GM21515 (cell line): ENCODE measurements at regions not wholly inside any gene's neighbourhood (a gene's known extent, or its start where the extent isn't known, plus 50 kb on each side); places are given as distances from the start of the nearest gene placed in this dataset.
"Not testable (repeated sequence)": the region's sequence is repeated elsewhere in the genome, so short reads cannot be mapped to it uniquely, and the experiment has no call there.

Experiments
- ATAC-seq: cut with Tn5 transposase; IDR thresholded peaks from one replicate; pipeline ENCODE4 v1.9.1; 2021; ENCODE audit not compliant: unreplicated experiment

DNA sequence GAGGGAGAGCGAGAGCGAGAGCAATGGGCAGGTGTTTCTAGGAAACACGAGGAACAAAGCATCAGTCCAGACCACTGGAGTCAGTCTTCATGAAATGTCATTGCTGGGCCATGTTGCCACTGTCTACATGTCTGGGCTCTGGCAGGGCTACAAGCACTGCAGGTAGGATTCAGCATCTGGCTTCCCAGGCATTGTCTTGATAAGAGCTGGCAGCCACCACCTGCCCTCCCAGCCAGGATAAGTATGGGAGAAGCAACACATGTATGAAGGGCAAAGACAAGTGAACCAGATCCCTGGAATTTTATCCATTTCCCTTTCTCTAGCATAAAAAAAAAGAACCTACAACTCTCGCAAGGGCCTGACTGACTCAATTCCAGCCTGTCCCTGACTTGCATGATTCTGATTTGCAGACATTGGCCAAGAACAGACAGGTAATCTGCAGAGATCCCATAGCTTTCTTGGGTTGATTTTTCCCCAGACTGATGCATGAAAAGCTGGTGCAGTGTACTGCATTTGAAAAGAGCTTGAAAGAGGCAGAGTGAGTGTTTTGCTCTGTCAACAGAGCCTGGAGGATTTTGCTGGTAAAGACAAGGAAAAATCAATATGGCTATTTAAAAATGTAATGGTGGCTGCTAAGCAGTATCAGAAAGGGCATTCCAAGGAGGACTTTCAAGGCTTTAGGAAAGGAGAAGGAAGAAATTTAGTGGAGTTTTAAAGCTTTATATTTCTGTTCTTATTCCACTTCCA lies 157.2 kb upstream of the MYRIP start:
- no peak for ATAC-seq

DNA sequence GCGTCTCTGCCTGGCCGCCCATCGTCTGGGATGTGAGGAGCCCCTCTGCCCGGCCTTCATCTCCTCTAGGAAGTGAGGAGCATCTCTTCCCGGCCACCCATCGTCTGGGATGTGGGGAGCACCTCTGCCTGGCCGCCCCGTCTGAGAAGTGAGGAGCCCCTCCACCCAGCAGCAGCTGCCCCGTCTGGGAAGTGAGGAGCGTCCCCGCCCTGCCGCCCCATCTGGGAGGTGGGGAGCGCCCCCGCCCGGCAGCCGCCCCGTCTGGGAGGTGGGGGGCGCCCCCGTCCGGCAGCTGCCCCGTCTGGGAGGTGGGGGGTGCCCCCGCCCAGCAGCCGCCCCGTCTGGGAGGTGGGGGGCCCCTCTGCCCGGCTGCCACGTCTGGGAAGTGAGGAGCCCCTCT lies 153.7 kb upstream of the MYRIP start:
- not testable (repeated sequence) for ATAC-seq

DNA sequence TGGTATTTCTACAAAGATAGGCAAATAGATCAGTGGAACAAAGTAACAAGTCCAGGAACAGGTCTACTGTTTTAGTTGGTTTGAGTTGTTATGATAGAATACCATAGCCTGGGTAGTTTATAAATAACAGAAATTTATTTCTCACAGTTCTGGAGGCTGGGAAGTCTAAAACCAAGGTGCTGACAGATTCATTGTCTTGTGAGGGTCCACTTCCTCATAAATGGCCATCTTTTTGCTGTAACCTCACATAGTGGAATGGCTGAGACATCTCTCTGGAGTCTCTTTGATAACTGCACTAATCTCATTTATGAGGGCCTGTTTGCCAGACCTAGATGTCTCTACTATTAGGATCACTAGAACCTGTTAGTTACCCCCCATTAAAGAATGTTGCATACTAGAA lies 152.3 kb upstream of the MYRIP start:
- ATAC-seq: no peak

DNA sequence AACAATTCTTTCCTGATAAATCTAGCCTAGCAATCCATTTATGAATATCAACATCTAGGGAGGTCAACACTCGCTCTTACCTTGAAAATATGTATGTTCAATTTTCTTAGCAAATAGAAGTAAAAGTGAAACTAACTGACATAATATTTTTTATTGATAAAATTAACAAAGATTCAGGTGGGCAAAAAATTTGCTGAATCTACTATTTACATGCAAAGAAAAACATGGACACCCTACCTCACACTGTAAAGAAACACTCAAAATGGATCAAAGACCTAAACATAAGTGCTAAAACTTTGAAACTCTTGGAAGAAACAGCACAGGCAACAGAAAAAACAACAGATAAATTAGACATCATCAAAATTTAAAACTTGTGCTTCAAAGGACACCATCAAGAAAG lies 151.6 kb upstream of the MYRIP start:
- no peak for ATAC-seq

DNA sequence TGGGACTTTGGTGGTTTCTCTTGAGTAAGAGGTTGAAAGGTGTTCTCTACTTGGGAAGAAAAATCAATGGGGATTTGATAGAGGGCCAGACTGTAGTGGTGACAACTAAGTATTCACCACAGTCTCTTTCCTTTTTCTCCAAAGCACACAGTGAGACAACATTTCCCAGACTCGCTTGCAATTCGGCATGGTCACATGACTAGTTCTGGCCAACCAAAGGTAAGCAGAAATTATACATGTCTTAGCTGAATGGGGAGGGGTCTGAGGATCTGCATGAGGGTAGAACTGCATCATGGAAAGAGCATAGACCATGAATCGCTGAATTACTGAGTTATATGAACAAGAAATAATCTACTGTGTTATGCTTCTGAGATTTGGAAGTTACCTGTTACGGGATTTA lies 144.5 kb upstream of the MYRIP start:
- no peak for ATAC-seq

DNA sequence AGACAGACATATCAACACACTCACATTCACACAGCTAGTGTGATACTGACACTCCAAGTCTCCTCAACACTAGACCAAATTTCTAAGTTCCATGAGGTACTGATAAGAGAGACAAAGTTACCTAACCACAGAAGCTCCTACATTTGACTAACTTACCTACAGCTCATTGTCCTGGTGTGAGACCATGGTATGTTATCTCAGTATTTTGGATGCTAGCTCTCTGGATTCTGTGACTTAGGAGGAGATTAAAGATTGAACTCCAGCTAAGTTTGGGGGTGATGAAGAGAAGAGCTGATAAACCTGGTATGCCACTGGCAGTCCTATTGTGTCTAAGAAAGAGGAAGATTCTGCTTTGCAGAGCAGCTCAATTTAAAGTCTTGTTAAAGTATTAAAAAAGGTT lies 144.0 kb upstream of the MYRIP start:
- no peak for ATAC-seq

DNA sequence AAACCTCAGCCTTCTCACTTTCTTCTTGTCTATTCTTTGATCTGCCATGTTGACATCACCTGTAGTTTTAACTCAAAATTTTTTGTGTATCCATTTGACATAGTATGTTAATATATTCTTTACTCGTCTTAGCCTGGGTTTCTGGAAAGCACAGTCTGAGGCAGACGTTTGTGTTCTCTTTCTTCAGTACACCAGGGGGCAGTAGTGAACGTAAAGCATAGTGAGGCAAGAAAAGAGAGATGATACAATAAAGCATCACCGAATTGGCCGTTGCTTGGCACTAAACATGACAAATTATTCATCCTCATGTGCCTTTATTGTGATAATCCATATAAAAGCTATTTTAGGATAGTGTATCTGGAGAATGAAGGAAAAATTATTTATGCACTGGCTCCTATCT lies 141.0 kb upstream of the MYRIP start:
- ATAC-seq: peak; percentile 73

DNA sequence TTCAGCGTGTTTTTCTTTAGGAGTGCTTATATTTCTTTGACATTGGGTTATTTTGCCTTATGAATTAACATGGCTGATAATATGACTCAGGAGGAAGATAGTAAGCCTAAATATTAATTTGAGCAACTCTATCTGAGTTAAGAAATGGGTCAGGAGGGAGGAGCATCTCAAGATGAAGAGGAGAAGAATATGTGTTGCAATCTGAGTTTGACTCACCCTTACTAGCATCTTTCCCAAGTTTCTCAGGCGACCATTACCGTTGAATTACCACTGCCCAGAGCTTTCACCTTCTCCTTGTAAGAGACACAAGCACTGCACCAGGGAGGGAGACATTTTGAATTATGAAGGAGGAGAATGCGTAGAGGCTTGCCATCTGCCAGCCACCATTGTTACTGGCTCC lies 138.3 kb upstream of the MYRIP start:
- no peak for ATAC-seq

DNA sequence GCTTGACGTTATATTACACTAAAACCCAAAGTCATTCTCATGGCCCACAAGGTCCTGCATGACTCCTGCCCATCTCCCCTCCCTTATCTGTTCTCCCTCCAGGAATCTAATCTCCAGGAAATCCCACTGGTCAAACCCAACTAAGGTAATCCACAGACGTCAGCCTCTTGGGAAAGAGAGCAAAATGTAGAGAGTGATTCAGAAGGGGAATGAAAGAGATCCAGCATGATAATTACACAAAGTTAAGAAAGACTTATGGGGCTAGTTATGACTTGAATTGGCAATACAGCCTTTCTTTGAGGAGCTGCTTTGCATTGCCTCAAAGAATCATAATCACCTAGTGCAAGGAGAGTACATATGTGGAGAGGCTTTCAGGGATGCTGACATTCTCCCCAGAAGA lies 137.8 kb upstream of the MYRIP start:
- no peak for ATAC-seq

DNA sequence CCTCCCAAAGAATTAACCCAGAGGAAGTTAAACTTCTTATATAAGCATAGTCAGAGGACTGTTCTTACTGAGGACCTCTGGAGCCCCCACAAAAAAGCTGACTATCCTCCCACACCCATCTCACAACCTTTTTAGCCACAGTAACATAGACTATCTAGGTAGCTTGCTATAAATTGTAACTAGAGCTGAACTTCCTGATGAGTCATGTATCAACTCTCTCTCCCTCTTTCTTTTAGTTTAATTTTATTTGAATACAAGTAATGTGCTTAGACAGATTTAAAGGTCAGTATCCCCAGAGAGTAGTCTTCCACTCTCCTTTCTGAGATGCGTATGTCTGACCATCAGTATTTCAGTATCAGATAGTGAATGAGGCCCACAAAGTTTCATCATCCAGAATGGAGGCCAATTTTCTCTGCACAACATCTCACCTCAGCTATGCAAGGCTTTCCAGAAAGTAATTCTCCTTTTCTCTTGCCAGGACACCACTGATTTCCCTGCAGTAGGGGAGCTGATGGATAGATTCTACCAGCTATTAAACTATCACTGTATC lies 104.0 kb upstream of the MYRIP start:
- no peak for ATAC-seq

DNA sequence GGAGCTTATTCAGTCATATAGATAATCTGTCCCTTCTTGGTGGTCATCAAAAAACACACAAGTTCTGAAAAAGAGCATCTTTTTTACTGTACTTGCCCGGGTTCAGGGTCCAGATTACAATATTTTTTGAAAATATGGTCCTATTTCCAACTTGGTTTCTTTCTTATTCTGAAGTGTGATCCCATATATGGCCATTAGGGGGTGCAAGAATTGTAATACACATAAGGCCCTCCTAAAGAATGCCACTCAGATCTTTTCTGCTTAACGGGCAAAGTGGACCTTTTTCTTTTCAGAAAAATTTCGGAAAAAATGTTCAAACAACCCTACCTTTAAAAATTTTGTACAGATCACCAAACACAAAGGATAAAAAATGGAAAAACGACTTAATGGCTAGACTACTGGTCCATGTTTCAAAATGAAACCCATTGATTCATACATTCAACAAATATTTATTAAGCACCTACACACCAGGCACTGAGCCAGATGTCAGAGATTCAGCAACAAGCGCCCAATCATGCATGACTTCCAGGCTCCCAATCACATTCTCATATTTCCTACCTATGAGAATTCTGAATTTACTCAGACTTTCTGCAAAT lies 102.0 kb upstream of the MYRIP start:
- ATAC-seq: no peak

DNA sequence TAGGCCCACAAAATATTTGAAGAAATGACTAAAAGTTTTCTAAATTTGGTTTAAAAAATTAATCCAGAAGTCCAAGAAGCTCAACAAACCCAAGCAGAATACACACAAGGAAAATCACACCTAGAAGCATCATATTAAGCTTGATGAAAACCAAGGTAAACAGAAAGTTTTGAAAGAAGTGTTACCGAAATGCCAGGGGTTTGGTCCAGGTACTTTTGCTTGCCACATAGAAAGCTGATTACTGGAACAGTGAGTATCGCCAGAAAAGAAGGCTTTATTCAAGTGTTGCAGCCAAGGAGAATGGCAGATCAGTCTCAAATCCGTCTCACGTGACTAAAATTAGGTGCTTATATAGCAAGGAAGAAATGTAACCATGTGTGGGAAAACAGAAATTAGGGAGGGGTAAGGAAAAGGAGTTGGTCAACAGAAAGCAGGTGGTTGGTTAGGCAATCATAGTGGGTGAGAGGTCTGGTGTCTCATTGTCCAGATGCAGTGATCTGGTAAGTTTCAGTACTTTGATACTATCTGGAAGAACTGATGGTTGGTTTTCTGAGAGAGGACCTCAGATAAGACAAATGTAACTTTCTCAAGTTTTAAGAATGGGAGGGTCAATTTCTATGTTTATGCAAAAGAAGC lies 96.9 kb upstream of the MYRIP start:
- ATAC-seq: no peak

DNA sequence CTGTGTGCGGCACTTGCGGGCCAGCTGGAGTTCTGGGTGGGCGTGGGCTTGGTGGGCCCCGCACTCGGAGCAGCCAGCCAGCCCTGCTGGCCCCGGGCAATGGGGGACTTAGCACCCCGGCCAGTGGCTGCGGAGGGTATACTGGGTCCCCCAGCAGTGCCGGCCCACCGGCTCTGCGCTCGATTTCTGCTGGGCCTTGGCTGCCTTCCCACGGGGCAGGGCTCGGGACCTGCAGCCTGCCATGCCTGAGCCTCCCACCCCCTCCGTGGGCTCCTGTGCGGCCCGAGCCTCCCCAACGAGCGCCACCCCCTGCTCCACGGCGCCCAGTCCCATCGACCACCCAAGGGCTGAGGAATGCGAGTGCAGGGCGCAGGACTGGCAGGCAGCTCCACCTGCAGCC lies 96.1 kb upstream of the MYRIP start:
- ATAC-seq: not testable (repeated sequence)

DNA sequence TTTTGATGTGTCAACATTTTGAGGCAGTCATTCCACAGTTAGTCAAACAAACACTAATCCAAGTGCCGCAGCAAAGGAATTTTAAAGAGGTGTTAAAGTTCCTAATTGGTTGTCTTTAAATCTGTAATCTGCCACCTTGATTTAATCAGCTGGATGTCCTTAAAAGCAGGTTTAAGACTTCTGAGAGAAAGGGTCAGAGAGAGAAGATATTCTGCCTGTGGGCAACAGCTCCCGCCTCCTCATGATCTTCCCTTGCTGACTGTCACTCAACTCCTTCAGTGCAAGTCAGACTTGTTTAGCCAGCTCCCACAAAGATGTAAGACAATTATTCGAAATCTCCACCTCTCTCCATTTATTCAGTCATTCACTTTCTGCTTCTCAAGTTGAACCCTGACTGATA lies 92.6 kb upstream of the MYRIP start:
- no peak for ATAC-seq

DNA sequence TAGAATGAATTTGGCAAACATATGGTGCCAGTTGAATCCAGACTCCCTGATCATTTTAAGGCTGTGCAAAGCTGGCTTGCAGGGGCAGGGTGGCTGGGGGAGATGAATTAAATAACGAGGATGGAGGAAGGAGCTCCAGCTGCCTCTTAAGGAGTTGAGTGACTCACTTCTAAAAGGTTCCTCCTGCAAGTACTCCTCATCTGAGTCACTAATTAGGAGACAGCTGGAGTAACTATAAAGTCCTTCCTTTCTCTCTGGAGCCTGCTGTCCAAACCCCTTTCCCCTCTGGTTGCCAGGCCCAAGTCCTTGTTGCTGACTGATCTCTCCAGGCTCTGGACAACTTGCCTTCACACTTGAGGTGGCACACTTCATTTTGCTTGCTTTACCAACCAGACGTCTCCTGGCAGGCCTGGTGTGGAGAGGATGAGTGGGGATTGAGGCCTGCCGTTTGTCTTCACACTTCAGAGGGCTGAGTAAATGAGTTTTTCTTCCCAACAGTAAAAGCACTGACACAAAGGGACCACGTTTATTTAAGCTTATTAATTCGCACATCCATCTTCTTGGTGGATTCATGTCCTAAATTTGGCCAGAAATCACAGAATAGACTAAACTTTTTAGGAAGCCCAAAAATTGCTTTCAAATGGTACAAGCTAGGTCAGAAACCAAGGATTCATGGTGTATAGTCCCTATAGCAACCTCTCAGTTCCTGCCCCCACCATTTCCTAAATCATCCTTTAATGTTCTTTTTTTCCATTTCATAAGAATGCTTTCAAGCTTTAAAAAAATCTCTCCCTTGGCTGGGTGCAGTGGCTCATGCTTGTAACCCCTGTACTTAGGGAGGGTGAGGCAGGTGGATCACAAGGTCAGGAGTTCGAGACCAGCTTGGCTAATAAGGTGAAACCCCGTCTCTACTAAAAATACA lies 90.5 kb upstream of the MYRIP start:
- no peak for ATAC-seq

DNA sequence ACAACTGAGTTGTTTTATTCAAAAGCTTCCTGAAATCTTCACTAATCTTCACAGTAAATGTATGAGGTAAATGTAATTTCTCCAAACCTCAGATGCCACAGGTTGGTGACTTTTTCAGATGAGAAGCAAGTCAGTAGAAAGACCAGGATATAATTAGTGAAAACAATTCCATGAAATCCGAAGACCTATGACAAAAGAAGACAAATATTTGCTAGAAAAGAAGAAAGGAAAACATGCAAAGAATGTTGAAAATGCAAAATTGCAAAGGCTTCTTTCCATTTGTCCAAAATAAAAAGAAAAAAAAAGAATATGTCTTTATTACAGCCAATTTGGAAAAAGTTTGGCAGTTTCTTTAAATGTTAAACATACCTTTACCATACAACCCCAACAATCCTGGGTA lies 88.3 kb upstream of the MYRIP start:
- ATAC-seq: no peak

DNA sequence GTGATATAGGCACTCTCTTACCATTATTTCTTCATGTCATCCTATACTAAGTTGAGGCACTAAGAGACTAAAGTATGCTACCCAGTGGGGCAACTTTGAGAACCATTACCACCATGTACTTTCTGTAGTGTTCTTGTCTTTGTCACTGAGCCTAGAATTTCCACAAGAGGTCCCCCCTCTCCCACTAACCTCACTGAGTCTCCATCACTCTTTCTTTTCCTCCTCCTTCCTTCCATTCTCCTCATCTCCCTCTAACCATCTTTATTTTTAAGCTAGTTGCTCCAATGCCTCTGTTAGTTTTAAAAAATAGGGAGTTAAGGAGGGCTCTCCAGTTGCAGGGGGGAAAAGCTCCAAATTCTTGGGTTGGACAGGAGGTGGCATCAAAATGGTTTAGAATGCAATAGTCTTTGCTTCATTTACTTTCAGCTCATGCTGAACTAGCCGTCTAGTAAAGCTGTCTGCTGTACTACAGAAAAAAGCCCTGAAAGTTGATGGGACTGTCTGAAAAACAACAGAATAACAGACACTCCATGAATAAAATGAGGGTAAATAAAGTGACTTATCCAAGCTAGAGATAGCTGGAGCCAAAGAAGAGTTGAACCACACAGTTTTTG lies 85.1 kb upstream of the MYRIP start:
- ATAC-seq: no peak

DNA sequence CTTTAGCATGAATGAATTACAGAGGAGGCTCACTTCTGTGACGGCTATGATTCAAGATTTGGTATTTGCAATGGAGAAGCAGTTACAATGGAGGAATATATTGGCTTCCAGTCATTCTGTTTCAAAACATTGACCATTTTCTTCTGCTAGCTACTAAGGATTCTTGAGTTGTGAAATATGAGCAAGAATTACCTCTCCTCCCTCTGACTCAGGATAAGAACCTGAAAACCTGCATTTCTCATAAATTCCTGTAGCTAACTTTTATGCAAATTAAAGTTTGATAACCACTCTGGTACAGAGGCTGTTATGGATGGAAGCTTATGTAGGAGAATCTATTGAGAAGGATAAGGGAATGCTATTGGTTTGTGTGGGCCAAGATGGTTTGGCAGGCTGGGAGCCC lies 84.1 kb upstream of the MYRIP start:
- ATAC-seq: no peak

DNA sequence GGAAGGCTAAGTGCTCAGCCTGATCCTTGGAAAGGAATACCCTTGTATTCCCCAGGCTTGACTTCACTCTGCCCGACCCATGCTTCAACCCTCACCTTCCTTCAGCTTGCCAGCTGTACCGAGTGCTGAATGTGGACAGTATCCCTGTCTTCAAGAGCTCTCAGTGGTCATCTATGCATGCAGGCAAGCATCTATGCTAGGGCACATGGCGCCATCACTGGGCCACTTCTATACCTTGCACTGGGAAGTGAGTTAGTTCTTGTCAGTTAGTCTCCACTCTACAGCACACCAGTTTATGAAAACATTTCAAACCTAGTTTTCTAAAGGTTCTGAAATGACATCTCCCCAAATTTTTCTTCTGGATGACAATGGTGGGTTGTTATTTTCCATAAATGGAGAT lies 82.0 kb upstream of the MYRIP start:
- ATAC-seq: no peak

DNA sequence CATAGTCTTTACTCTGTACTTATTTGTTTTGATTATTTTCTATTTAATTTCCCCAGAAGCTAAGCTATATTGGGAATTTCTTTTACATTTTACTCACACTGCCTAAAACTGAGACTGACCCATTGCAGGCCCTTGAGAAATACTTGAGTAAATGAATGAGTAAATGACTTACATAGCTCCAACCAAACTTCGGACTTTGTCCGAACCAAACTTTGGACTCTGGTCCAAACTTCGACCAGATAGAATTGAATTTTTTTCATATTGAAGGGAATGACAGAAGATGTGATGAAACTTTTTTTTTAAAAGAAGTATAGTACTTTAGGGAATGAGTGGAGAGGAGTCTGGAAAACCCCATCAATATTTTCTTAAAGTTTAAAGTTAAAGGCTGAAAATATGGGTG lies 75.6 kb upstream of the MYRIP start:
- no peak for ATAC-seq

DNA sequence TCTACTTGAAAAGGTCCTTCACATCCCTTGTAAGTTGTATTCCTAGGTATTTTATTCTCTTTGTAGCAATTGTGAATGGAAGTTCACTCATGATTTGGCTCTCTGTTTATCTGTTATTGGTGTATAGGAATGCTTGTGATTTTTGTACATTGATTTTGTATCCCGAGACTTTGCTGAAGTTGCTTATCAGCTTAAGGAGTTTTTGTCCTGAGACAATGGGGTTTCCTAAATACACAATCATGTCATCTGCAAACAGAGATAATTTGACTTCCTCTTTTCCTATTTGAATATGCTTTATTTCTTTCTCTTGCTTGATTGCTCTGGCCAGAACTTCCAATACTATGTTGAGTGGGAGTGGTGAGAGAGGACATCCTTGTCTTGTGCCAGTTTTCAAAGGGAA lies 69.8 kb upstream of the MYRIP start:
- not testable (repeated sequence) for ATAC-seq
